CD1c-positive myeloid dendritic cell (primary cell): ENCODE measurements at regions not wholly inside any gene's neighbourhood (a gene's known extent, or its start where the extent isn't known, plus 50 kb on each side); places are given as distances from the start of the nearest gene placed in this dataset.

Experiments used
- DNase-seq: peaks from one replicate; pipeline ENCODE4 v3.0.0-alpha.2; 2016; ENCODE audit errors: extremely low spot score

DNA sequence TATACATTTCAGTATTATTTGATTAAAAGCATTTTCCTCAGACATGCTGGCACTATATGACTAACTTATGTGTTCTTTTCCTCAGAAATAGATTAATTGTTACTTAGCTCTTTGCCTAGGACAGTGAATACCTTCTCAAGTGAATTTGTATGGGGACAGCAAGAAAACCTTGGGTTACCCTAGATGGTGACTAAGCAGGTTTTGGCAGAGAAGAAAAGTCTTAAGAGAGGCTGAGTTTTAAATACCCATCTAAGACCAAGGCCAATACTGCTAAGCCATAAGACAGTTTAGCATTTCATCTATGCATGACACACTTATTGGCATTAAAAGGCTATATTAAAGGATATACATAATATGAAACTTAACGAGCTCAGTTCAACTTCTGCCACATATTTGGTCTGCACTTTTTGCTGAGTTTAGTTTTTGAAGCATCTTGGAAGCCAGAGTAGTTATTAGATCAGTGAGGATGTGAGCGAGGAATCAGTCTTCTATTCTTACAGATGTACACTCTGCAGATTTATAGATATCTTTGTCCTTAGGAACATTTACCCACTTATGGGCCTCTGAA lies 54.6 kb upstream of the FAM3C start:
- DNase-seq: no peak

GRCh38 chr7:121449735-121450240 lies 53.7 kb upstream of the FAM3C start:
- DNase-seq: no peak

GRCh38 chr7:121449329-121449728 lies 53.2 kb upstream of the FAM3C start:
- no peak for DNase-seq

- DNase-seq: no peak
Measured at GRCh38 chr7:121448429-121448828, 52.3 kb upstream of the FAM3C start.

- no peak for DNase-seq
Measured at GRCh38 chr7:121447911-121448300, 51.8 kb upstream of the FAM3C start.

DNA sequence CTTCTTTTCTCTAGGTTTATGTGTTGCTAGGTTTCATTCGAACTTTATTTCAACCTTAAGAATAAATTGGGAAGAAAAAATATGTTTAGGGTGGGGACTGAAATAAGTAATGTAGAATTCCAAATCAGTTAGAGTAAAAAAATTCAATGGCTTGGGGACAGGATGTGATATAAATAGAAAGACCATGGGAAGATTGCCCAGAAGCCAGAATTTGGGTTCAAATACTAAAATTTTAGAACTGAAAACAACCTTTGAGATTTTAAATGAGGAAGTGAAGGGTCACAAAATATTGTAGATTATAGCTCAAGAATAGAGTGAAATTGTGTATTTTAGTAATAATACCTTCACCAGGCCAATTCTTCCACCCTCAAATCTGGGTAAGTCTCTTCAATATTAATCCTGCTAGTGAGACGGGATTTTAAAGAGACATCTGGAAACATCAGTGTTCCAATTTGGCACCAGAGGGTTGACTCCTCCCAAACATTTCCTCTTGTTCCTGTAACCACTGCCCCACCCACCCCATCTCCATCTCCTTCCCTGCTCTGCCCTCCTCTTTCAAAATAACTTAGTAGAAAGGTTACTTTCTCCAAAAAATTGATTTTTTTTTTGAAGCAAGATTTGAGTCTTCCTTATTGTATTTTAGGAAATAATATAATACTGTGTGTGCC lies 51.3 kb upstream of the FAM3C start:
- no peak for DNase-seq

DNA sequence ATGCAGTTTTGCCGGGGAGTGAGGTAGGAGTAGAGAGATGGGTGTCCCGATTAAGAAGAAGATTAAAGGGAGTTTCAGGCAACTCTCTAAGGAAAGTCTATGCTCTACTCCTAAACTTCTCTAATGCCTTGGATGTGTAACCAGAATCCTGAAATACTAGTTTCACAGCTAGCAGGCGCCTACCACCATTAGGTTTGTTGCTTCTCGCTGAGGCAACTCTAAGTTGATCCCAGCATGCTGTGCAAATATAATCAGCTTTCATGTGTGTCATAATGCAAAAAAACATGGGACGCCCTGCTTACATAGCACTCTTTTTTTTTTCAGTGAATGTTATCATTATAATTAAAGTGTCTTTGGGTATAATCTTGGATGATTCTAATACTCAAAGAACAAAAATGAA lies 50.4 kb upstream of the FAM3C start:
- DNase-seq: no peak
